HG03558 (cell line): ENCODE measurements at regions not wholly inside any gene's neighbourhood (a gene's known extent, or its start where the extent isn't known, plus 50 kb on each side); places are given as distances from the start of the nearest gene placed in this dataset.

Experiments
- ATAC-seq: cut with Tn5 transposase; IDR thresholded peaks from one replicate; pipeline ENCODE4 v1.9.1; 2021; ENCODE audit warnings: moderate number of reproducible peaks; ENCODE audit not compliant: unreplicated experiment; ENCODE audit errors: extremely low read depth

- no peak for ATAC-seq
These were observed 446.0 kb upstream of the SEMA3A start for GRCh38 chr7:84640637-84641036.

GRCh38 chr7:84638339-84638697 is 443.7 kb upstream of the SEMA3A start:
- ATAC-seq: no peak

- no peak for ATAC-seq
These were observed 443.2 kb upstream of the SEMA3A start for GRCh38 chr7:84637568-84638338.

- no peak for ATAC-seq
These were observed 437.3 kb upstream of the SEMA3A start for GRCh38 chr7:84631913-84632312.

GRCh38 chr7:84629640-84630318 is 435.2 kb upstream of the SEMA3A start:
- ATAC-seq: no peak

GRCh38 chr7:84629216-84629615 is 434.6 kb upstream of the SEMA3A start:
- no peak for ATAC-seq

- ATAC-seq: no peak
These were observed 432.7 kb upstream of the SEMA3A start for GRCh38 chr7:84627250-84627649.

GRCh38 chr7:84624927-84625326 is 430.3 kb upstream of the SEMA3A start:
- ATAC-seq: no peak

- ATAC-seq: no peak
These were observed 429.9 kb upstream of the SEMA3A start for GRCh38 chr7:84624527-84624926.

- no peak for ATAC-seq
These were observed 422.9 kb upstream of the SEMA3A start for GRCh38 chr7:84617265-84618030.

- no peak for ATAC-seq
These were observed 420.4 kb upstream of the SEMA3A start for GRCh38 chr7:84614821-84615501.

- no peak for ATAC-seq
These were observed 418.5 kb upstream of the SEMA3A start for GRCh38 chr7:84612981-84613681.

- no peak for ATAC-seq
These were observed 416.8 kb upstream of the SEMA3A start for GRCh38 chr7:84611391-84611790.

GRCh38 chr7:84610390-84610789 is 415.8 kb upstream of the SEMA3A start:
- ATAC-seq: no peak

GRCh38 chr7:84605301-84605700 is 410.7 kb upstream of the SEMA3A start:
- no peak for ATAC-seq

GRCh38 chr7:84603545-84603944 is 409.0 kb upstream of the SEMA3A start:
- ATAC-seq: no peak

GRCh38 chr7:84595026-84595425 is 400.4 kb upstream of the SEMA3A start:
- ATAC-seq: no peak

GRCh38 chr7:84591897-84592296 is 397.3 kb upstream of the SEMA3A start:
- ATAC-seq: no peak

- ATAC-seq: no peak
These were observed 394.4 kb upstream of the SEMA3A start for GRCh38 chr7:84589012-84589411.

GRCh38 chr7:84583331-84583730 is 388.7 kb upstream of the SEMA3A start:
- no peak for ATAC-seq
